GM12878 (cell line): ENCODE measurements at regions not wholly inside any gene's neighbourhood (a gene's known extent, or its start where the extent isn't known, plus 50 kb on each side); places are given as distances from the start of the nearest gene placed in this dataset.

ENCODE experiments used
- ATAC-seq: fragments of 200-7000 bp; cut with Tn5 transposase; 3 replicates; pipeline ENCODE4 v1.9.1; 2020; ENCODE audit warnings: mild to moderate bottlenecking, moderate library complexity
- BruUV-seq: library from RNA; stranded (reverse); fragments of 400-500 nt; replicated peaks from 2 replicates; lab custom pipeline; 2021; lab: Mats Ljungman, UMichigan
- CTCF ChIA-PET: fragments of 300-600 bp; sonication (Branson Sonifier 250); formaldehyde crosslinking; extraction: SDS; loops from one replicate; lab custom pipeline; 2021; ENCODE audit warnings: inconsistent platforms; lab: Yijun Ruan, JAX
- POLR2A ChIA-PET: fragments of 350-600 bp; formaldehyde crosslinking; extraction: SDS; loops from one replicate; lab custom pipeline; 2021; ENCODE audit warnings: inconsistent platforms; lab: Charles Lee
- RAD21 ChIA-PET: fragments of 300-600 bp; sonication (Branson Sonifier 250); formaldehyde crosslinking; loops from one replicate; lab custom pipeline; 2023; ENCODE audit warnings: antibody characterized with exemption; ENCODE audit not compliant: unreplicated experiment; lab: Charles Lee
- SMC1A ChIA-PET: fragments of 300-600 bp; sonication (Branson Sonifier 250); formaldehyde crosslinking; loops from one replicate; lab custom pipeline; 2023; ENCODE audit not compliant: unreplicated experiment, uncharacterized antibody; lab: Charles Lee
- DNase-seq: peaks from one replicate; pipeline ENCODE4 v3.0.0-alpha.2; 2011; ENCODE audit warnings: low read depth, low spot score
- FAIRE-seq: peaks from 3 replicates; lab custom pipeline; 2011; peaks lifted over from hg19 to GRCh38; lab: Jason Lieb, UNC
- H2AFZ ChIP-seq: 2 replicates; pipeline ENCODE4 v1.6.0; 2011; ENCODE audit warnings: low read depth, low read length, control low read depth; ENCODE audit not compliant: control insufficient read depth
- H3K27ac ChIP-seq: 2 replicates; pipeline ENCODE4 v1.5.1; 2011; ENCODE audit warnings: control low read depth; ENCODE audit not compliant: control insufficient read depth, insufficient read depth
- H3K27me3 ChIP-seq, 2 experiments: replicated peaks in 1 of 2; 2 replicates each; pipeline versions ENCODE4 v1.6.0 to v1.6.1; 2011; ENCODE audit warnings: low read length in 1 of 2; ENCODE audit not compliant: control insufficient read depth in 2 of 2, insufficient read depth in 2 of 2
- H3K36me3 ChIP-seq, 2 experiments: 2 replicates each; pipeline ENCODE4 v1.5.1; 2011; ENCODE audit warnings: low read length in 1 of 2; ENCODE audit not compliant: control insufficient read depth in 2 of 2, insufficient read depth in 2 of 2
- H3K4me1 ChIP-seq: 2 replicates; pipeline ENCODE4 v1.6.1; 2011; ENCODE audit warnings: mild to moderate bottlenecking, low read length, moderate library complexity, mixed read lengths; ENCODE audit not compliant: control insufficient read depth, insufficient read depth
- H3K4me2 ChIP-seq: 2 replicates; pipeline ENCODE4 v1.6.0; 2011; ENCODE audit warnings: control low read depth; ENCODE audit not compliant: control insufficient read depth, insufficient read depth
- H3K4me3 ChIP-seq: fragments of 200-600 bp; sonication (generic); 2 replicates; pipeline ENCODE4 v1.5.1; 2016
- H3K79me2 ChIP-seq: 2 replicates; pipeline ENCODE4 v1.6.0; 2011; ENCODE audit warnings: low read length; ENCODE audit not compliant: control insufficient read depth, insufficient read depth
- H3K9ac ChIP-seq: 2 replicates; pipeline ENCODE4 v1.8.0; 2011; ENCODE audit warnings: low read length, control low read depth, mixed read lengths; ENCODE audit not compliant: control insufficient read depth, insufficient read depth
- H3K9me3 ChIP-seq: replicated peaks from 3 replicates; pipeline ENCODE4 v1.5.1; 2011; ENCODE audit warnings: mild to moderate bottlenecking, low read length; ENCODE audit not compliant: control insufficient read depth, insufficient read depth
- H4K20me1 ChIP-seq: 2 replicates; pipeline ENCODE4 v1.6.0; 2011; ENCODE audit not compliant: control insufficient read depth, insufficient read depth
- CHD2 ChIP-seq: IDR thresholded peaks from 2 replicates; pipeline ENCODE4 v1.6.1; 2011; ENCODE audit warnings: low read depth, low read length, improper control_type of control experiment, borderline replicate concordance
- EP300 ChIP-seq, 2 experiments: fragments of 150-350 bp in 1 of 2; IDR thresholded peaks; 2 replicates each; pipeline ENCODE4 v1.6.1; 2011 to 2012; ENCODE audit warnings: low read depth in 2 of 2, low read length in 2 of 2, borderline replicate concordance in 1 of 2, improper control_type of control experiment in 1 of 2, inconsistent platforms in 1 of 2; ENCODE audit not compliant: control insufficient read depth in 1 of 2
- IKZF1 ChIP-seq: fragments of 450-650 bp; conservative IDR thresholded peaks from 2 replicates; pipeline ENCODE4 v1.6.1; 2017; ENCODE audit warnings: antibody characterized with exemption, mild to moderate bottlenecking
- IKZF2 ChIP-seq, 2 experiments: fragments of 450-650 bp; IDR thresholded peaks; 2 replicates each; pipeline ENCODE4 v1.6.1; 2017; ENCODE audit warnings: mild to moderate bottlenecking in 2 of 2, moderate library complexity in 2 of 2
- SP1 ChIP-seq: IDR thresholded peaks from one replicate; pipeline ENCODE4 v1.6.1; 2011; ENCODE audit warnings: low read depth, low read length
- ZZZ3 ChIP-seq: IDR thresholded peaks from 2 replicates; pipeline ENCODE4 v1.6.1; 2011; ENCODE audit warnings: low read depth; ENCODE audit not compliant: control insufficient read depth, insufficient read length
- in situ Hi-C: fragments of 300-500 bp; cut with MboI; formaldehyde crosslinking; loops from 9 replicates; pipeline ENCODE4 v1.14.3; 2018; ENCODE audit warnings: mixed read lengths
- intact Hi-C: fragments of 100-400 bp; cut with micrococcal nuclease; formaldehyde crosslinking; loops from one replicate; pipeline ENCODE4 v1.14.2; 2022; ENCODE audit not compliant: unreplicated experiment
- TF ChIP-seq, protein P1 (sequence below): fragments of 450-650 bp; IDR thresholded peaks from 2 replicates; pipeline ENCODE4 v1.6.1; 2017; ENCODE audit warnings: antibody characterized with exemption, mild to moderate bottlenecking, moderate library complexity
- TF ChIP-seq, protein P2 (sequence below): fragments of 450-650 bp; formaldehyde crosslinking; IDR thresholded peaks from 2 replicates; pipeline ENCODE4 v1.4.0; 2022; ENCODE audit warnings: mild to moderate bottlenecking, moderate library complexity
- TF ChIP-seq, protein P3 (sequence below): IDR thresholded peaks from 2 replicates; pipeline ENCODE4 v1.6.1; 2012; ENCODE audit warnings: low read depth, low read length, improper control_type of control experiment
- TF ChIP-seq, protein P4 (sequence below): fragments of 450-650 bp; IDR thresholded peaks from 2 replicates; pipeline ENCODE4 v1.6.1; 2018; ENCODE audit warnings: borderline replicate concordance, mild to moderate bottlenecking; ENCODE audit not compliant: partially characterized antibody

DNA sequence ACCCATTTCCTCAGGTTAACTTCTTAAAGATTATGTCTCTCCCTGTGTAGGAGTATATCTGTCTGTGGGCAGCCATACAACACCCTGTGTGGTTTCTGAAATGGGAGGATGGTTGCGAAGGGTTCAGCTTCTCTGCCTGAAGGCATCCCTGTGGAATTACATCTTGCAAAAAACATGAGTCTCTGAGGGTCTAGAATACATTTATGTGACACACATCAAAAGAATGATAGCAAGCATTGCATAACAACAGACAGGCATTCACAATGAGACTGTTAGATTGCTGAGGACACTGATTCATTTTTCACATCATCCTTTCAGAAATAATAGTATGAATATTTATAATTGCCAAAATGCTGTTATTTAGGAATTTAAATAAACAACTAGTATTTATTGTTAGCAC lies 670.9 kb downstream of the HTR1B start (continued):
- TF ChIP-seq, protein P1, sequence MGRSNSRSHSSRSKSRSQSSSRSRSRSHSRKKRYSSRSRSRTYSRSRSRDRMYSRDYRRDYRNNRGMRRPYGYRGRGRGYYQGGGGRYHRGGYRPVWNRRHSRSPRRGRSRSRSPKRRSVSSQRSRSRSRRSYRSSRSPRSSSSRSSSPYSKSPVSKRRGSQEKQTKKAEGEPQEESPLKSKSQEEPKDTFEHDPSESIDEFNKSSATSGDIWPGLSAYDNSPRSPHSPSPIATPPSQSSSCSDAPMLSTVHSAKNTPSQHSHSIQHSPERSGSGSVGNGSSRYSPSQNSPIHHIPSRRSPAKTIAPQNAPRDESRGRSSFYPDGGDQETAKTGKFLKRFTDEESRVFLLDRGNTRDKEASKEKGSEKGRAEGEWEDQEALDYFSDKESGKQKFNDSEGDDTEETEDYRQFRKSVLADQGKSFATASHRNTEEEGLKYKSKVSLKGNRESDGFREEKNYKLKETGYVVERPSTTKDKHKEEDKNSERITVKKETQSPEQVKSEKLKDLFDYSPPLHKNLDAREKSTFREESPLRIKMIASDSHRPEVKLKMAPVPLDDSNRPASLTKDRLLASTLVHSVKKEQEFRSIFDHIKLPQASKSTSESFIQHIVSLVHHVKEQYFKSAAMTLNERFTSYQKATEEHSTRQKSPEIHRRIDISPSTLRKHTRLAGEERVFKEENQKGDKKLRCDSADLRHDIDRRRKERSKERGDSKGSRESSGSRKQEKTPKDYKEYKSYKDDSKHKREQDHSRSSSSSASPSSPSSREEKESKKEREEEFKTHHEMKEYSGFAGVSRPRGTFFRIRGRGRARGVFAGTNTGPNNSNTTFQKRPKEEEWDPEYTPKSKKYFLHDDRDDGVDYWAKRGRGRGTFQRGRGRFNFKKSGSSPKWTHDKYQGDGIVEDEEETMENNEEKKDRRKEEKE: no peak

DNA sequence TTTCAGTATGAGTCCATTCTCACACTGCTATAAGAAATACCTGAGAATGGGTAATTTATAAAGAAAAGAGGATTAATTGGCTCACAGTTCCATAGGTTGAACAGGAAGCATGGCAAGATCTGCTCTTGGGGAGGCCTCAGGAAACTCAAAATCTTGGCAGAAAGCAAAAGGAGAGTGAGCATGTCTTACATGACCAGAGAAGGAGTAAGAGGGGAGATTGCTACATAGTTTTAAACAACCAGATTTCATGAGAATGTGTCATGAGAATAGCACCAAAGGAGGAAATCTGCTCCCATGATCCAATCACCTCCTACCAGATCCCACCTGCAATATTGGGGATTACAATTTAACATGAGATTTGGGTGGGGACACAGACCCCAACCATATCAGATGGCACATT lies 672.4 kb downstream of the HTR1B start:
- Histone ChIP-seq H3K36me3 (no peaks in the 10 kb centered on the region), H3K9ac (no peak overlapping the region), H3K4me1 (no peaks in the 10 kb centered on the region), H4K20me1 (no peaks in the 10 kb centered on the region), H3K9me3 (no peaks in the 10 kb centered on the region), H3K79me2 (no peaks in the 10 kb centered on the region), H3K27ac (no peak overlapping the region), H3K4me2 (no peak overlapping the region), H2AFZ (no peak overlapping the region), H3K4me3 (no peak overlapping the region), H3K27me3 (no peaks in the 10 kb centered on the region)
- DNase-seq (no peak), FAIRE-seq (no peak), ATAC-seq (no peak)
- intact Hi-C loops (no loop called here), in situ Hi-C loops (no loop called here)
- ChIA-PET CTCF (no interaction called here), RAD21 (no interaction called here), SMC1A (no interaction called here), POLR2A (no interaction called here)
- no TSS peak for BruUV-seq
- TF ChIP-seq IKZF1 (no peak), SP1 (no peak), EP300 (IDR thresholded peaks at IDR 0.05; ENCODE audit: borderline replicate concordance in 1 of 2, control insufficient read depth in 1 of 2, low read depth in 2 of 2, low read length in 2 of 2) (no peak), IKZF2 (IDR thresholded peaks at IDR 0.05) (no peak), CHD2 (no peak), ZZZ3 (no peak)
- TF ChIP-seq, protein P2, sequence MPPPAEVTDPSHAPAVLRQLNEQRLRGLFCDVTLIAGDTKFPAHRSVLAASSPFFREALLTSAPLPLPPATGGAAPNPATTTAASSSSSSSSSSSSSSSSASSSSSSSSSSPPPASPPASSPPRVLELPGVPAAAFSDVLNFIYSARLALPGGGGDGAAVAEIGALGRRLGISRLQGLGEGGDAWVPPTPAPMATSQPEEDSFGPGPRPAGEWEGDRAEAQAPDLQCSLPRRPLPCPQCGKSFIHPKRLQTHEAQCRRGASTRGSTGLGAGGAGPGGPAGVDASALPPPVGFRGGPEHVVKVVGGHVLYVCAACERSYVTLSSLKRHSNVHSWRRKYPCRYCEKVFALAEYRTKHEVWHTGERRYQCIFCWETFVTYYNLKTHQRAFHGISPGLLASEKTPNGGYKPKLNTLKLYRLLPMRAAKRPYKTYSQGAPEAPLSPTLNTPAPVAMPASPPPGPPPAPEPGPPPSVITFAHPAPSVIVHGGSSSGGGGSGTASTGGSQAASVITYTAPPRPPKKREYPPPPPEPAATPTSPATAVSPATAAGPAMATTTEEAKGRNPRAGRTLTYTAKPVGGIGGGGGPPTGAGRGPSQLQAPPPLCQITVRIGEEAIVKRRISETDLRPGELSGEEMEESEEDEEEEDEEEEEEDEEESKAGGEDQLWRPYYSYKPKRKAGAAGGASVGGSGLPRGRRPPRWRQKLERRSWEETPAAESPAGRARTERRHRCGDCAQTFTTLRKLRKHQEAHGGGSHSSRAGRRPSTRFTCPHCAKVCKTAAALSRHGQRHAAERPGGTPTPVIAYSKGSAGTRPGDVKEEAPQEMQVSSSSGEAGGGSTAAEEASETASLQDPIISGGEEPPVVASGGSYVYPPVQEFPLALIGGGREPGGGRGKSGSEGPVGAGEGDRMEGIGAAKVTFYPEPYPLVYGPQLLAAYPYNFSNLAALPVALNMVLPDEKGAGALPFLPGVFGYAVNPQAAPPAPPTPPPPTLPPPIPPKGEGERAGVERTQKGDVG (CRISPR knock-in tag): no peak
- TF ChIP-seq, protein P3, sequence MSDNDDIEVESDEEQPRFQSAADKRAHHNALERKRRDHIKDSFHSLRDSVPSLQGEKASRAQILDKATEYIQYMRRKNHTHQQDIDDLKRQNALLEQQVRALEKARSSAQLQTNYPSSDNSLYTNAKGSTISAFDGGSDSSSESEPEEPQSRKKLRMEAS: no peak
- TF ChIP-seq, protein P4, sequence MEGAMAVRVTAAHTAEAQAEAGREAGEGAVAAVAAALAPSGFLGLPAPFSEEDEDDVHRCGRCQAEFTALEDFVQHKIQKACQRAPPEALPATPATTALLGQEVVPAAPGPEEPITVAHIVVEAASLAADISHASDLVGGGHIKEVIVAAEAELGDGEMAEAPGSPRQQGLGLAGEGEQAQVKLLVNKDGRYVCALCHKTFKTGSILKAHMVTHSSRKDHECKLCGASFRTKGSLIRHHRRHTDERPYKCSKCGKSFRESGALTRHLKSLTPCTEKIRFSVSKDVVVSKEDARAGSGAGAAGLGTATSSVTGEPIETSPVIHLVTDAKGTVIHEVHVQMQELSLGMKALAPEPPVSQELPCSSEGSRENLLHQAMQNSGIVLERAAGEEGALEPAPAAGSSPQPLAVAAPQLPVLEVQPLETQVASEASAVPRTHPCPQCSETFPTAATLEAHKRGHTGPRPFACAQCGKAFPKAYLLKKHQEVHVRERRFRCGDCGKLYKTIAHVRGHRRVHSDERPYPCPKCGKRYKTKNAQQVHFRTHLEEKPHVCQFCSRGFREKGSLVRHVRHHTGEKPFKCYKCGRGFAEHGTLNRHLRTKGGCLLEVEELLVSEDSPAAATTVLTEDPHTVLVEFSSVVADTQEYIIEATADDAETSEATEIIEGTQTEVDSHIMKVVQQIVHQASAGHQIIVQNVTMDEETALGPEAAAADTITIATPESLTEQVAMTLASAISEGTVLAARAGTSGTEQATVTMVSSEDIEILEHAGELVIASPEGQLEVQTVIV: no peak
